OCI-LY3 (cell line): ENCODE measurements at regions not wholly inside any gene's neighbourhood (a gene's known extent, or its start where the extent isn't known, plus 50 kb on each side); places are given as distances from the start of the nearest gene placed in this dataset.

Experiments
- H2AFZ ChIP-seq: fragments of 200-600, 300-600 bp; shearing (Covaris generic); 2 replicates; pipeline ENCODE4 v1.6.0; 2014; ENCODE audit warnings: antibody characterized with exemption, low read depth, low read length
- H3K27ac ChIP-seq: fragments of 200-600, 300-600 bp; sonication (generic); 2 replicates; pipeline ENCODE4 v1.5.1; 2014; ENCODE audit warnings: mild to moderate bottlenecking, low read length, moderate library complexity, mixed read lengths
- H3K27me3 ChIP-seq: fragments of 200-600, 300-600 bp; sonication (generic); 2 replicates; pipeline ENCODE4 v1.6.1; 2014; ENCODE audit warnings: low read depth, low read length, mixed read lengths
- H3K36me3 ChIP-seq: fragments of 200-600, 300-600 bp; sonication (generic); replicated peaks from 2 replicates; pipeline ENCODE3; 2014; ENCODE audit warnings: low read depth, low read length, mixed read lengths
- H3K4me1 ChIP-seq: fragments of 300-600, 200-600 bp; sonication (generic); 2 replicates; pipeline ENCODE4 v1.6.1; 2014; ENCODE audit warnings: low read length, mixed read lengths
- H3K4me2 ChIP-seq: fragments of 200-600, 300-600 bp; sonication (generic); 2 replicates; pipeline ENCODE4 v1.6.1; 2014; ENCODE audit warnings: low read length, mixed read lengths
- H3K4me3 ChIP-seq: fragments of 300-600, 200-600 bp; sonication (generic); 2 replicates; pipeline ENCODE4 v1.5.1; 2014; ENCODE audit warnings: antibody characterized with exemption, mild to moderate bottlenecking, low read length, moderate library complexity
- H3K79me2 ChIP-seq: fragments of 300-600, 200-600 bp; shearing (Covaris generic); 2 replicates; pipeline ENCODE4 v1.6.1; 2014; ENCODE audit warnings: mild to moderate bottlenecking, low read length, mixed read lengths
- H3K9ac ChIP-seq: fragments of 300-600, 200-600 bp; shearing (Covaris generic); 2 replicates; pipeline ENCODE4 v1.6.0; 2014; ENCODE audit warnings: mild to moderate bottlenecking, low read length, moderate library complexity
- H3K9me3 ChIP-seq: fragments of 200-600, 300-600 bp; shearing (Covaris generic); 2 replicates; pipeline ENCODE4 v1.6.1; 2014; ENCODE audit warnings: low read length, mixed read lengths; ENCODE audit not compliant: insufficient read depth
- H4K20me1 ChIP-seq: fragments of 200-600, 300-600 bp; sonication (generic); 2 replicates; pipeline ENCODE4 v1.6.1; 2016; ENCODE audit warnings: low read length, mixed read lengths; ENCODE audit not compliant: insufficient read depth
- CTCF ChIP-seq: fragments of 200-600, 300-600 bp; sonication (generic); IDR thresholded peaks from 2 replicates; pipeline ENCODE4 v1.5.1; 2014; ENCODE audit warnings: antibody characterized with exemption, low read length, low read depth
- EZH2phosphoT487 ChIP-seq: fragments of 200-600 bp; shearing (Covaris generic); IDR thresholded peaks from 2 replicates; pipeline ENCODE4 v1.6.1; 2018; ENCODE audit warnings: antibody characterized with exemption, mixed run types, low read depth

GRCh38 chr5:88384886-88385285, 116.2 kb upstream of the TMEM161B start:
- Histone ChIP-seq H3K36me3 (no peaks in the 10 kb centered on the region), H3K4me2 (no peak overlapping the region), H3K9me3 (no peaks in the 10 kb centered on the region), H2AFZ (no peak overlapping the region), H3K27ac (no peak overlapping the region), H3K4me1 (no peaks in the 10 kb centered on the region), H3K9ac (no peak overlapping the region), H3K79me2 (no peaks in the 10 kb centered on the region), H3K4me3 (no peak overlapping the region), H4K20me1 (no peaks in the 10 kb centered on the region), H3K27me3 (no peaks in the 10 kb centered on the region)
- TF ChIP-seq CTCF, result no peak
- no peak for TF ChIP-seq EZH2phosphoT487

- no peak overlapping the region for H2AFZ ChIP-seq
These were observed 111.7 kb upstream of the TMEM161B start for GRCh38 chr5:88380332-88380731.

GRCh38 chr5:88377705-88378656, 109.3 kb upstream of the TMEM161B start:
- Histone ChIP-seq H3K4me1 (peaks cover 8% of the 10 kb centered on the region; the same call in 1 of the 2 replicates), H3K27me3 (no peaks in the 10 kb centered on the region), H3K4me3 (no peak overlapping the region), H3K4me2 (no peak overlapping the region), H3K9ac (no peak overlapping the region), H3K36me3 (no peaks in the 10 kb centered on the region), H2AFZ (no peak overlapping the region), H4K20me1 (no peaks in the 10 kb centered on the region), H3K9me3 (no peaks in the 10 kb centered on the region), H3K27ac (no peak overlapping the region), H3K79me2 (no peaks in the 10 kb centered on the region)
- TF ChIP-seq CTCF (no peak), EZH2phosphoT487 (no peak)

More at GRCh38 chr5:88380332-88380731, 111.7 kb upstream of the TMEM161B start:
- Histone ChIP-seq H3K36me3 (no peaks in the 10 kb centered on the region), H4K20me1 (no peaks in the 10 kb centered on the region), H3K27ac (no peak overlapping the region), H3K9ac (no peak overlapping the region), H3K79me2 (no peaks in the 10 kb centered on the region), H3K4me2 (no peak overlapping the region), H3K4me3 (no peak overlapping the region), H3K9me3 (no peaks in the 10 kb centered on the region), H3K27me3 (no peaks in the 10 kb centered on the region), H3K4me1 (no peaks in the 10 kb centered on the region)
- no peak for TF ChIP-seq EZH2phosphoT487
- TF ChIP-seq CTCF, result no peak

GRCh38 chr5:88377240-88377639, 108.6 kb upstream of the TMEM161B start:
- Histone ChIP-seq H3K27me3 (no peaks in the 10 kb centered on the region), H3K27ac (no peak overlapping the region), H3K4me3 (no peak overlapping the region), H4K20me1 (no peaks in the 10 kb centered on the region), H2AFZ (no peak overlapping the region), H3K4me2 (no peak overlapping the region), H3K79me2 (no peaks in the 10 kb centered on the region), H3K9ac (no peak overlapping the region), H3K4me1 (peaks cover 8% of the 10 kb centered on the region; the same call in 1 of the 2 replicates), H3K9me3 (no peaks in the 10 kb centered on the region), H3K36me3 (no peaks in the 10 kb centered on the region)
- TF ChIP-seq CTCF (no peak), EZH2phosphoT487 (no peak)
